OCI-LY7 (cell line): ENCODE measurements at regions not wholly inside any gene's neighbourhood (a gene's known extent, or its start where the extent isn't known, plus 50 kb on each side); places are given as distances from the start of the nearest gene placed in this dataset.

ENCODE experiments used
- BruUV-seq: library from RNA; stranded (reverse); fragments of 400-500 nt; replicated peaks from 2 replicates; lab custom pipeline; 2021; lab: Mats Ljungman, UMichigan
- CTCF ChIA-PET: fragments of 300-600 bp; sonication (Branson Sonifier 250); formaldehyde crosslinking; loops from one replicate; lab custom pipeline; 2022; ENCODE audit warnings: antibody characterized with exemption; ENCODE audit not compliant: unreplicated experiment; lab: Charles Lee
- POLR2A ChIA-PET: fragments of 300-600 bp; sonication (Branson Sonifier 250); formaldehyde crosslinking; loops from one replicate; lab custom pipeline; 2022; ENCODE audit warnings: antibody characterized with exemption; lab: Charles Lee
- DNase-seq: peaks from one replicate; pipeline ENCODE4 v3.0.0-alpha.2; 2015; ENCODE audit warnings: low spot score
- H2AFZ ChIP-seq: fragments of 200-600 bp; sonication (generic), shearing (Covaris generic); 2 replicates; pipeline ENCODE4 v1.6.1; 2014; ENCODE audit warnings: mild to moderate bottlenecking, antibody characterized with exemption, low read length, moderate library complexity
- H3K27ac ChIP-seq: fragments of 200-600 bp; sonication (generic); 2 replicates; pipeline ENCODE4 v1.5.1; 2014; ENCODE audit warnings: mixed run types, low read depth, mild to moderate bottlenecking, moderate library complexity, low read length, inconsistent platforms; ENCODE audit not compliant: poor library complexity, severe bottlenecking
- H3K36me3 ChIP-seq: fragments of 200-600 bp; sonication (generic); 2 replicates; pipeline ENCODE4 v1.6.1; 2014; ENCODE audit warnings: mild to moderate bottlenecking, antibody characterized with exemption, low read length, moderate library complexity, mixed read lengths; ENCODE audit not compliant: insufficient read depth
- H3K4me1 ChIP-seq: fragments of 200-600 bp; sonication (generic); 2 replicates; pipeline ENCODE4 v1.5.1; 2014; ENCODE audit warnings: mild to moderate bottlenecking, low read length; ENCODE audit not compliant: insufficient read depth, poor library complexity, severe bottlenecking
- H3K4me2 ChIP-seq: fragments of 200-600 bp; sonication (generic); 2 replicates; pipeline ENCODE4 v1.6.1; 2014; ENCODE audit warnings: mild to moderate bottlenecking, low read length
- H3K4me3 ChIP-seq: fragments of 200-600 bp; sonication (generic); 2 replicates; pipeline ENCODE4 v1.5.1; 2014; ENCODE audit warnings: mild to moderate bottlenecking, low read depth, low read length; ENCODE audit not compliant: poor library complexity, severe bottlenecking
- H3K79me2 ChIP-seq: fragments of 200-600 bp; sonication (generic); 2 replicates; pipeline ENCODE4 v1.6.1; 2016; ENCODE audit warnings: low read depth, mild to moderate bottlenecking, low read length, moderate library complexity, mixed read lengths; ENCODE audit not compliant: insufficient read depth
- H3K9me2 ChIP-seq: fragments of 200-600 bp; sonication (generic); 2 replicates; pipeline ENCODE4 v1.6.1; 2016; ENCODE audit warnings: mild to moderate bottlenecking, low read length, mixed read lengths; ENCODE audit not compliant: insufficient read depth
- H3K9me3 ChIP-seq: fragments of 200-600 bp; sonication (generic); 2 replicates; pipeline ENCODE4 v1.6.1; 2014; ENCODE audit warnings: mild to moderate bottlenecking, mixed run types, low read length, mixed read lengths
- H4K20me1 ChIP-seq: fragments of 200-600 bp; sonication (generic); 2 replicates; pipeline ENCODE4 v1.6.1; 2014; ENCODE audit warnings: mild to moderate bottlenecking, antibody characterized with exemption, low read length, moderate library complexity, mixed read lengths; ENCODE audit not compliant: insufficient read depth
- EZH2phosphoT487 ChIP-seq: fragments of 200-600 bp; sonication (generic); IDR thresholded peaks from 2 replicates; pipeline ENCODE4 v1.6.1; 2018; ENCODE audit warnings: low read depth, borderline replicate concordance, mild to moderate bottlenecking, mixed run types, antibody characterized with exemption, low read length, moderate library complexity, mixed read lengths
- intact Hi-C: fragments of 100-400 bp; cut with micrococcal nuclease; formaldehyde crosslinking; loops from one replicate; pipeline ENCODE4 v1.10.0; 2022; ENCODE audit not compliant: unreplicated experiment
- TF ChIP-seq, protein P1 (sequence below): fragments of 200-600 bp; sonication (generic); conservative IDR thresholded peaks from 2 replicates; pipeline ENCODE4 v1.5.1; 2014; ENCODE audit warnings: mild to moderate bottlenecking, antibody characterized with exemption, low read length, moderate library complexity, mixed read lengths

DNA sequence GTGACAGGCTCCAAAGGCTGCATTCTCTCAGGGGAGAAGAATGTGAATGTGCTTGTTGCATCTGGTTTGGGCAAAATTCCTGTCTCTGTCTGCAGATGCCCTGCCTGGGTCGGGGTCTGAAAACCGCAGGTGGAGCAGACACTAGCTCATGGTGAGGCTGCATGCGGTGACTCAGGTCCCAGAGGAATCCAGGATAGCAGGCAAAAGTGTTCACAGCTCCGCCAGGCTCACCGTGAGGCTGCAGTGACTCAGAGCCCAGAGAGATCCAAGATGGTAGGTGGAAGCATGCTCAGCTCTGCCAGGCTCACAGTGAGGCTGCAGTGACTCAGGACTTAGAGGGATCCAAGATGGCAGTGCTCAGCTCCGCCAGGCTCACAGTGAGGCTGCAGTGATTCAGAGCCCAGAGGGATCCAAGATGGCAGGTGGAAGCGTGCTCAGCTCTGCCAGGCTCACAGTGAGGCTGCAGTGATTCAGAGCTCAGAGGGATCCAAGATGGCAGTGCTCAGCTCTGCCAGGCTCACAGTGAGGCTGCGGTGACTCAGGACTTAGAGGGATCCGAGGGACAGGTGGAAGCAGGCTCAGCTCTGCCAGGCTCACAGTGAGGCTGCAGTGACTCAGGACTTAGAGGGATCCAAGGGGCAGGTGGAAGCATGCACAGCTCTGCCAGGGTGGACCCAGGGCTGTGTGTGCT lies 200.5 kb downstream of the ACKR3 start:
- ChIA-PET CTCF (no interaction called here), POLR2A (no interaction called here)
- Histone ChIP-seq H3K9me3 (no peaks in the 10 kb centered on the region), H2AFZ (no peak overlapping the region), H4K20me1 (no peaks in the 10 kb centered on the region), H3K4me3 (no peak overlapping the region), H3K36me3 (no peaks in the 10 kb centered on the region), H3K27ac (no peak overlapping the region), H3K9me2 (no peaks in the 10 kb centered on the region), H3K4me2 (no peak overlapping the region), H3K79me2 (no peaks in the 10 kb centered on the region), H3K4me1 (no peaks in the 10 kb centered on the region)
- no peak for DNase-seq
- TF ChIP-seq, protein P1, sequence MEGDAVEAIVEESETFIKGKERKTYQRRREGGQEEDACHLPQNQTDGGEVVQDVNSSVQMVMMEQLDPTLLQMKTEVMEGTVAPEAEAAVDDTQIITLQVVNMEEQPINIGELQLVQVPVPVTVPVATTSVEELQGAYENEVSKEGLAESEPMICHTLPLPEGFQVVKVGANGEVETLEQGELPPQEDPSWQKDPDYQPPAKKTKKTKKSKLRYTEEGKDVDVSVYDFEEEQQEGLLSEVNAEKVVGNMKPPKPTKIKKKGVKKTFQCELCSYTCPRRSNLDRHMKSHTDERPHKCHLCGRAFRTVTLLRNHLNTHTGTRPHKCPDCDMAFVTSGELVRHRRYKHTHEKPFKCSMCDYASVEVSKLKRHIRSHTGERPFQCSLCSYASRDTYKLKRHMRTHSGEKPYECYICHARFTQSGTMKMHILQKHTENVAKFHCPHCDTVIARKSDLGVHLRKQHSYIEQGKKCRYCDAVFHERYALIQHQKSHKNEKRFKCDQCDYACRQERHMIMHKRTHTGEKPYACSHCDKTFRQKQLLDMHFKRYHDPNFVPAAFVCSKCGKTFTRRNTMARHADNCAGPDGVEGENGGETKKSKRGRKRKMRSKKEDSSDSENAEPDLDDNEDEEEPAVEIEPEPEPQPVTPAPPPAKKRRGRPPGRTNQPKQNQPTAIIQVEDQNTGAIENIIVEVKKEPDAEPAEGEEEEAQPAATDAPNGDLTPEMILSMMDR = no peak
- no peak for TF ChIP-seq EZH2phosphoT487
- intact Hi-C loops = no loop called here
- BruUV-seq = no TSS peak

DNA sequence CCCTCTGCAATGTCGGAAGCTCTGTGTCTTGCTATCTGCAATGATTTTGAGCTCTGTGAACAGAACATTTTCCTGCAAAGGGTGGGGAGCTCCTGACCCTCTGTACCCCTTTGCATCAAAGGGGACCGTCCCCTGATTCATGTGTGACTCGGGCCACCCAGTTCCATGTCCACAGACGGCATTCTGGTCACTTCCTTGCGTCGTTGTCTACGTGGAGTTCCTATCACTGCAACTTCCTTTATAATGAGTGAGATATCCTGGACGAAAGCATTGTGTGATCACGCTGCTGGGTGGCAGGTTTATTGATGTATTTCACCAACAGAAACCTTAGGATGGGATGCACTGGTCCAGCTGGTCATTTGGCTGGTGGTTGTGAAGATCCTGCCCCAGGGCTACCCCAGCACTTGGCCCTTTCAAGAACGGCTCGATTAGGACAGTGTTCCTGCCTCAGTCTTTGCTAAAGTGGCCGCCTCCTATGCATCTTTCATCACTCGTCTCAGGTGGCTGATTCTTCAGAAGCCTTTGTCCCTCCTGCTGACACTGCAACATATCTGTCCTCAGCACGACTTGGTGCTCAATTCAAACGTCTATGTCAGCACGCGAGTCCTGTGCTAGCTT lies 202.7 kb downstream of the ACKR3 start:
- no peak for DNase-seq
- H3K9me3 ChIP-seq = no peaks in the 10 kb centered on the region
- H3K79me2 ChIP-seq = no peaks in the 10 kb centered on the region
- no peak overlapping the region for H3K4me3 ChIP-seq
- ChIA-PET POLR2A (interaction anchor here (0.7 kb wide), 1 partner anchor 206 kb away, joined by 3 read pairs; no protein-coding TSS in a partner anchor), CTCF (no interaction called here)
- no peak for TF ChIP-seq EZH2phosphoT487
- TF ChIP-seq, protein P1 = no peak
- intact Hi-C loops = no loop called here
- H3K27ac ChIP-seq = no peak overlapping the region
- no peak overlapping the region for H2AFZ ChIP-seq
- BruUV-seq = no TSS peak
- no peaks in the 10 kb centered on the region for H3K4me1 ChIP-seq
- no peaks in the 10 kb centered on the region for H3K9me2 ChIP-seq
- no peaks in the 10 kb centered on the region for H3K36me3 ChIP-seq
- no peaks in the 10 kb centered on the region for H4K20me1 ChIP-seq
- H3K4me2 ChIP-seq = no peak overlapping the region

DNA sequence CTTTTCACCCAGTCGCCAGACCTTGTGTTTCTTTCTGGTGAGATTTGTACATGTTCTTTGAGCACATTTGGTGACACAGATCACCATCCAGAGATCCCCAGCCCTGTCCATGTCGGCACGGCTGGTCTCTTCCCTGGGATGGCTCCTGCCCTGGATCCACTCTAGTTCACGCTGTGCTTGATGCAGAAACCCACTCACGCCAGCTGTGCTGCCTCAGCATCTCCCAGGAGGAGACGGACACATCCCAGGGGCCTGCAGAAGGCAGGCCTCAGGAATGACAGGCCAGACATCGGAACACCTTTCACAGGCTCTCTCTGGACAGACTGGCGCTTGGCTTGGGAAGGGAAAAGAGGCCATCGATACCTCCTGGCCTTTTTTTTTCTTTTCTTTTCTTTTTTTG lies 203.6 kb downstream of the ACKR3 start:
- H3K9me3 ChIP-seq = no peaks in the 10 kb centered on the region
- H3K4me1 ChIP-seq = no peaks in the 10 kb centered on the region
- no peaks in the 10 kb centered on the region for H3K79me2 ChIP-seq
- H3K36me3 ChIP-seq = no peaks in the 10 kb centered on the region
- H3K9me2 ChIP-seq = no peaks in the 10 kb centered on the region
- H3K27ac ChIP-seq = no peak overlapping the region
- no peak for DNase-seq
- H2AFZ ChIP-seq = no peak overlapping the region
- intact Hi-C loops = no loop called here
- CTCF ChIA-PET = no interaction called here
- no peak overlapping the region for H3K4me2 ChIP-seq
- no TSS peak for BruUV-seq
- no peak for TF ChIP-seq EZH2phosphoT487
- TF ChIP-seq, protein P1 = no peak
- H4K20me1 ChIP-seq = no peaks in the 10 kb centered on the region
- H3K4me3 ChIP-seq = no peak overlapping the region
- POLR2A ChIA-PET = no interaction called here
